ENCODE measurements at regions not wholly inside any gene's neighbourhood (a gene's known extent, or its start where the extent isn't known, plus 50 kb on each side); places are given as distances from the start of the nearest gene placed in this dataset.
"Not testable (repeated sequence)": the region's sequence is repeated elsewhere in the genome, so short reads cannot be mapped to it uniquely, and the experiment has no call there.

DNA sequence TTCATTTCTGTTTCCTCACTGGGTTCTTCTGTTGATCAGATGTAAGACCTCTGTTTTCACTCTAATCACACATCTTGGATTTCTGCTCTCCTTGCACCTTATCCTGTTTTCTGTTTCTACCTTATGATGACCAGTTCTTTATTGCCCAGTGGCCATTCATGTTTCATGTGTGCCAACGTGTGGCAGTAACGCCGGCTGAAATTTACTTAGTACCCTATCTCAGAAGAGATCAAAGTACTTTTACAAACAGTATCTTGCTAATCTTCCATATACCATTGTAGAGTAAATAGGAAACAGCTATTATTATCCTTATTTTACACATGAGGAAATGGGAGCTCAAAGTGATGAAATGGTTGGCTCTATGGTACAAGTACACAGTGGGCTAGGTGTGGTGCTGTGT lies 74.0 kb downstream of the GATA3 start:
- DNase-seq: no peak

DNA sequence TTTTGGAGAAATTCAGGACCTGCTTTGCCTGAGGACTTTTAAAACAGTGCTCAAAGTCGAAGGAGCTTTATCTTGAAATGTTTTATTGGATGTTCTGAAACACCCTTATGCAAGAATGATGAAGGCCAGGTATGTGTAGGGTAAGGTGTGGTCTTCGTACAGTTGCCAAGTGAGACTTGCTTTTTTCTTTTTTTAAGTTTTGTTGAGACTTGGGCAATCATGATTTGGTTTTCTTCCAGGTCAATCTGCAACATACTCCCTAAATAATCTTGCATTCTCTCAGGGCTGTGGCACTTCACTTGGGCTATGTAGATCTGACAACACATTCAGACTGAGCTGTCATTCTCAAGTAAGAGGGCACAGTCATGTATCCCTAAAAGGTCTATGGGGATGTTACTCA lies 75.0 kb downstream of the GATA3 start:
- DNase-seq: no peak

DNA sequence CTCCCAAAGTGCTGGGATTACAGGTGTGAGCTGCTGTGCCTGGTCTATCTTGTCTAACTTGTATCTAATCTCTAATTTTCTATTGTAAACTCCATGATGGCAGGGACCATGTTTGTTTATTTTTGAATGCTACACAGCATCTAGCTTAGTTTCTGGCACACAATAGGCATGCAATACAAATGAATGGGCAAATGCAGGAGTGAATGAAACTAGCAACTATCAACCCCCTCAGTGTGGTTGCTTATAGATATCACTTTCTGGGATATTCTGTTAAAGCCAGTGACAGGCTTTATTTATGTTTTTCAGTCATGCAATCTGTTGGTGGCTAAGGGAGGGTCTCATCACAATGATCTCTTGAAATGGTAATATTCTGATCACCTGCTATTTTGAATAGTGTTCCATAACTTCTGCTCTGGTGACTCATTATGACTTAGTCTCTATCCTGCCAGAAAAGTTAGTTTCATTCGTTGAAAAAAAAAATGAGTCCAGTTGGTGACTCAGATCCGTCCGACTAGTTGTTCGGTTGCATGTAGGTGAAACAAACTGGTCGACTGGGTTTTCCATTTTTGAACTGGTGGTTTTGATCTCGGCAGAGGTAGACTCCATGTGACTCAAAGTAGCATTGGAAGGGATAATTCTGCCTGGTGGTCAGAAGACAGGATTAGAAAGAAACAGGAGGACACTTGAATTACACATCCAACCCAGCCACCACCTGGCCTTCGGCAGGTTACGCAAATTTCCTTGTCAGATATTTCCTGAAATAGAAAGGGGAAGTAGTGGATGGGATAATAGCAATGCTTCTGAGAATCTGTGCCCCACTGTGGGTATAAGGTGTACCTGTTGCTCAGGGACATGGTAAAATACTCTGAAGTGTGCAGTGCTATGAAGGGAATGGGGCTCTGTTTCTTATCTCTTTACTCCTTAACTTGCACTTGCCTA lies 76.8 kb downstream of the GATA3 start:
- DNase-seq: no peak

DNA sequence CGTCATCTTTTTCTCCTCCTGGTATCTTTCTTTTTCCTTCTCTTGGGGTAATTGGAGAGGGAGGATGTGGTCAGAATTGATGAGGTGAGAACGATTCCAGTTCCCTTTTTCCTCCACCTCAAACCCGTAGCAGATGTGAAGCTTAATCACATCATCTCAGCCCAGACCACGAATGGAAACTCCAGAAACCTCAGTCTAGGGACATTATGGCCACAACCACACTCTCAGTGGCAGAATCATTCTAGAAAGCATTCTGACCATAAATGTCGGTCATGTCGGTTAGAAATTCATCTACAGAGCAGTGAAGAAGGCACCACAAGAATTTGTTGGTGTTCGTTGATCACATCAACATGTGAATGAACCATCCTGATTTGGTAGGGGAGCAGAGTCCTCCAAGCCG lies 78.7 kb downstream of the GATA3 start:
- no peak for DNase-seq

DNA sequence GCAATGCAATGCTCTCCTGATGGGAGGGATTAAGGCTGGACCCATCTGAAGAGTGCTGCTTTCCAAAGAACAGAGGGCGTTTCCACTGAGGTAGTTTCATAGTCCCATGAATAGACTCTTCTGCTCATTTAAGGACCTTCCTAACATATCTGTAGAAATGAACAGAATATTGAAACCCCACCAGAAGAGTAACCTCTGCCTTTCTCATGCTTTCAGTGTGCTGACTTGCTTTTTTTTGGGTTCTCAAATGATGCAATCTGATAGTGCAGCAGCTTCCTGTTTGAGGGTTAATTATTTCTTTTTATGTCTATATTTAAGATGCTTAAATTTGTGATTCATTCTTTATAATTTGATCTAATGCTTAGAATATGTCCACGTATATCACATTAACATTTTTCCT lies 82.2 kb downstream of the GATA3 start:
- no peak for DNase-seq

DNA sequence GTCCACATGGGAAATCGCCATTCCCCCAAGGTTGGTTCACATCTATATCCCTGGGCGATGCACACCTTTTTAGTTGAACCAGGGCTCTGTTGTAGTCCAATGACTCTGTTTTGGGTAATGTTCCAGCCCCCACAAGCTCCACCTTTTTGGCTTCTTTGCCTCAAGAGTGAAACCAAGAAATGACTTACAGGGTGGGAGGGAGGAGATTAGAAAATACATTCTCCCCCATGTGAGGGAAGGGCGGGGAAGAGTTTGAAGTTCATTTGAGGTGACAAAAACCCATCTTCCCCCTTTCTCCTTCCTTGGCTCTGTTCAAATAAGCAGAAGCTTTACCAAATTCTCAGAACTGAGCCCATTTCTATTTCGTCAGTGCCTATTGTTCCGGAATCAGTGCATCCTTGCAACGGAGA lies 82.8 kb downstream of the GATA3 start:
- no peak for DNase-seq

DNA sequence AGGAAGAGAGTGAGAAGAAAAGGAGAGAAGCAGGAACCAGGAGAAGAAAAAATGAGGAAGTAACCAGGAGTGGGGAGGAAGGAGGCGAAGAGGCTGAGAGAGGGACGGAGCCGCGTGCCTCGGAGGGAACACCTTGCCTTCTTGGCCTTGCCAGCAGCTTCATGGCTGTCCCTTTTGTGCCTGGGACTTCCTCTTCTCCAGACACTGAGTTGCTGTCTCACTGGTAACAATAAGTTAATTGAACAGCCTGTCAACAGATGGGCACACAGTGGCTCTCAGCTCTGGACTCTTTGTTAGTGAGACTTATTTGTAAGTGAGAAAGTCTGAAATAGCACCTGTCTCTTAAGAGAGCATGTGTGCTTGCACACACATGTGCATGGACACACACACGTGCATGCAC lies 83.2 kb downstream of the GATA3 start:
- DNase-seq: no peak

DNA sequence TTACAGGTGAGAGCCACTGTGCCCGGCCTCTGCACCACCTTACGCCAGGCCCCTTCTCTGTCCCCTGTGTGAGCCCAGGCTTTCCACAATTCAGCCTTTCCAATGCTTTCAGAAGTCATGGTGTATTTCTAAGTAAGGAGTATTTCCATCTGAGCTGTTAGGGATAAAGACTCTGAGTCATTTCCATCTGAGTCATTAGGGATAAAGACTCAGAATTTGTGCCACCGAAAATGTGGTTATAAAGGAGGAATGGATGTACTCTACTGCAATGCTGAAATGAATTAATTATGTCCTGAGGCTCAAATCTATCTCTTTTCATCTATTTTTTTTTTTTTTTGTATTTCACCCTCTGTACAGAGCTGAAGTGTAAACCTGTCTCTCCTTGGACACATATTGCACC lies 84.0 kb downstream of the GATA3 start:
- DNase-seq: no peak

DNA sequence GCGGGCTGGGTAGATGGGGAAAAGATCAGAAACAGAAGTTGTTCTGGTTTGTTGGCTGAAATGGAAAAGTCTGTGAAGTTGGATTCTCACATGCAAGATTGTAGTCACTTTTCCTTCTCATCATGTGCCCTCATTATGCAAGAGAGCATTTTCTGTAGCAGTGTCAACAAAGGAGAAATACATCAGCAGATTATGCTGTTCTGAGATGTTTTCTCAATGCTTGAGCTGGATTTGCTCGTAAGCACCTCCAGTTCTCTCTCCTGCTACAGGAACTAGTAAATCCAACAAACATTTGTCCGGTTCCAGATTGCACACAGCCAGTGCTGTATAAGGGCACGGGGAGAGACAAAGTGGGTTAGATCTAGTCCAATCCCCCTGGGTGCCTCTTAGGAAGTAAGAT lies 90.0 kb downstream of the GATA3 start:
- no peak for DNase-seq

DNA sequence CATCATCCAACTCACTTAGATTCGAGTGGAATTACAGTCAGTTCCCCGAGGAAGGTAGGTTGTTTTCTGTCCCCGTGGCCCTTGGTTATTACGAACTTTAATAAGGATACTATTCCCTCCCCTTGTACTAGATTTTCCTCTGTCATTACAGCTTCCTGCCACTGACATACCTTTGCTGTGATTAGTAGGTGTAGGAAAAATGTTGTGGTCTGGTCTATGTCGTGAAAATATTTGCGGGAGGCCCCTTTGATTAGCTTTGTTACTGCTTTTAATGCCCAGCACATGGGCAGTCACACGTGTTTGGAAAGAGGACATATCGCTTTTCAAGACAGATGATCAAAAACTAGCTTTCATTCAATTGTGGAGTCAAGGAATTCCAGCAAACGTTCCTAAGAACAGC lies 92.2 kb downstream of the GATA3 start:
- no peak for DNase-seq

DNA sequence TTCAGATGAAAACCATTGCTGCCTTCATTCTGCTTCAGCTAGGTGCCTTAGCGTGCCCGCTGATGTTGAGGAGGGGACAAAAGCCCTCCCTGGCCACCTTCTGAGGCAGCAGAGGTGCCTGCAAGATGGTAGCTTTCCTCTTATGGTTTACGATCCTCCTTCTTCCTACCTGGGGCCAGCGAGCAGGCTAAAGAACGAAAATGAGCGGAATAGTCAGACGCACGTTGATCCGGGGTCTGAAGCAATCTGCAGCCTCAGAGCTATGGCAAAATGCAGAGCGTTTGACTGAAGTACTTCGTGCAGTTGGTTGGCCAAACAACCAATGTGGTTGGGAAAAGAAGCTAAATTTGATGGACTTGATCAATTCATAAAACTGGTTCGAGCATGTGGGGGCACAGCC lies 95.5 kb downstream of the GATA3 start:
- no peak for DNase-seq

DNA sequence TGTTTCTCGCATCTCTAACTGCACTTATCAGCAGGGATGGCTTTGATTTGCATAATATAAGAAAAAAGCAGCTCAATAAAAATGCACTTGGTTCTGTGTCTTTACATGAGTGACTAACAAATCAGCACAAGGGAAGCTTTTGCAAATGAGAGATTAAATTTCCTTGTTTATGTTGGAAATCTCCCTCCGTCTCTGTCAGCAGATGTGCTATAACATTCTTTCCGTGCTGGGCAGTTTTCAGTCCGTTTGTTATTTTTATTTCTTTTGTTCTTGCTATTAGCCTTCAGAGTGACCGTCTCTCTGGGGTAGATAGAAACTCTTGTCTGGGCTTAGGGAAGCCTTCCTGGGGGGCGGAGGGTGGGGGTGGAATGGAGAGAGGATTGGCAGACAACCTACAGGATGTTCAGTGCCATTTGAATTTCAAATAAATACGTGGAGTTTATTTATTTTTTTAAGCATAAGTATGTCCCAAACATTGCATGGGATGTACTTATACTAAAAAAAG lies 96.0 kb downstream of the GATA3 start:
- DNase-seq: no peak

DNA sequence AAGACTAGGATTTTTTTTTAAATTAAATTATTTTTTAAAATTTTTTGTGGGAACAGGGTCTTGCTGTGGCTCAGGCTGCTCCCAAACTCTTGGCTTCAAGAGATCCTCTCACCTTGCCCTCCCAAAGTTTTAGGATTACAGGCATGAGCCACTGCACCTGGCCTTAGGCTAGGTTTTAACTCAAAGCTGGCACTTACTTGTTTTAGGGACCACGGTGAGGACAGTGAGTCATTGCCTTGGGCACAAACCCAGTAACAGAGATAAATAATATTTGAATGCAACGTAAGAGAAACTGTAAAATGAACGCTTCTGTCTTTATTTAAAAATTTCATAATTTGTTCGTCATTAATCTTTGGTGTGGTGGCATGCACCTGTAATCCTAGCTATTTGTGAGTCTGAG lies 96.6 kb downstream of the GATA3 start:
- no peak for DNase-seq

DNA sequence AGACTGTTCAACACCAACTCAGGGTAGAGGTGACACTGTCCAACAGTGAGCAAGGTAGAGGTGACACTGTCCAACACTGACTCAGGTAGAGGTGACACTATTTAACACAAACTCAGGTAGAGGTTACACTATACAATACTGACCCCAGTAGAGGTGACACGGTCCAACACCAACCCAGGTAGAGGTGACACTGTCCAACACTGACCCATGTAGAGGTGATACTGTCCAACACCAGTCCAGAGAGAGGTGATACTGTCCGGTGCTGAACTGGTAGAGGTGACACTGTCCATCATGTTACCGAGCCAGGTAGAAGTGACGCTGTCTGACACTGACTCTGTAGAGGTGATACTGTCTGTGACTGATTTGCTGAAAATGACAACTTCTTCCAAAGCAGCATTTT lies 102.4 kb downstream of the GATA3 start:
- no peak for DNase-seq

DNA sequence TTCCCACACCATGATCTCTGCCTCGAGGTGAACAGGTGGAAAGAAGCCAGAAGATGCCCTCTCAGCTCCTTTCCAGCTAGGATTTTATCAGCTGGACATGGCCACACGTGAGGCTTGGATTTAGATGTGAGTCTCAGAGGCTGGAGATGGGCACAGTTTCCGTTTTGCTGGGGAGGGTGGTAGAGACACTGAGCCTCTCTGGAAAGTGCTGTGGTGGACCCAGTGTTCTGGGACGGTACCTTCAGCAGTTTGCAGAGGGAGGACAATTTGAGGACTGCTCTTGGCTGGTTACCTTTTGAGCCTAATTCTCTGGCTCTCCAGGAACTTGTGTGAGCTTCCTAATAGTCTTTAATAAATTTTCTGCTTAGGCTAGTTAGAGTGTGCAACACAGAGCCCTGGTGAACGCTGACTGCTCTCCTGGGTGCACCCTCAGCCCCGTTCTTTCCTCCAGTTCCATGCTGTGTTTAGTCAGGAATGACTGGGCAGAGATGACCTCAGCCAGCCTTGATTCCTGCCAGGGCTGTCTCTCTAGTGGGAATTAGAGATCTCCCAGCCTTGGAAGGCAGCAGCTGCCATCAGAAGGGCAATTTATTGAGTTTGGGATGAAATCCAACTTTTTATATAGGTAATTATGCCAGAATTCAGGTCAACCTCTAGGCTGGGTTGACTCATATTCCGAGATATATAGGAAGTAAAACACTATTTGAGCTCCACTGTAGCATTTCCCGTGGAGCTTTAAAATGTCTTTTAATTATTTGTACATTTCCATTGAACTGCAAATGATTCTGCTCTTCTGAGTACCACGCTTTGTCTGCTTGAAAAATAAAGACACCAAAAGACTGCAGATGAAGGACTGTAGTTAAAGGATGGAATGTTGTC lies 103.9 kb downstream of the GATA3 start:
- DNase-seq: no peak

DNA sequence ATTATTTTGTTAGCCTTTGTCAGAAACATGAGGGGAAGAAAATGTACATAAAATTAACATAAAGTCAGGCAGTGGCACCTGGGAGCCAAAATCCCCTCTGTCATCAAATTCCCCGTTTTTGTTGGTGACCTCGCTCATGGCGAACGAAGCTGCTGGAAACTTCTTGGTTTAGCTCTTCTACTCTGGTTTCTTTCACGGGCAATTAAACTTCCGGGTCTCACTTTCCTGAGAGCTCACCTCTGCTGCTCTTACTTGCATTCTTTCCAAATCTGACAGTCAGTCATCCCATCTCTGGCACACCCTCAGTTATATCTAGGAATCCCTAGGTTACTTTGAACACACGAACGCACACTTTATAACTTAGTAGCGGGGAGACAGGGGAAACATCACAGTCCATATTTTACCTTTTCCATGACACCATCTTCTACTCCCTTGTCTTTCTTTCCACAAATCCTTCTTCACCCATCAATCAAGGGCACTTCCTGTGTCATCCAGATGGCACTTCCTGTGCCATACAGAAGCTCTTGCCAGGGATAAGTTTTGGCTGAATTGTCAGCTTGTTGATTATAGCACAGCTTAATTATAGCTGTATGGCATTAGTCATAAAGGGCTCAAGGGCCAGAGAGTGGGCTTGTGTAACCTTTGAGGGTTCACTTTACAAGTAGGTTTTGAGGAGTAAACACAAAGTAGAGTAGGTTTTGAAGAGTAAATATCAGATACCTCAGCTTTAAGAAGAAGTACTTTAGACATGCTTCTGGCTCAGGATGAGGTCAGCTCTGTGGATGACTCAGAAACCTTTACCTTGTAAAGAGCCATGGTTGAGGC lies 105.1 kb downstream of the GATA3 start:
- DNase-seq: no peak

DNA sequence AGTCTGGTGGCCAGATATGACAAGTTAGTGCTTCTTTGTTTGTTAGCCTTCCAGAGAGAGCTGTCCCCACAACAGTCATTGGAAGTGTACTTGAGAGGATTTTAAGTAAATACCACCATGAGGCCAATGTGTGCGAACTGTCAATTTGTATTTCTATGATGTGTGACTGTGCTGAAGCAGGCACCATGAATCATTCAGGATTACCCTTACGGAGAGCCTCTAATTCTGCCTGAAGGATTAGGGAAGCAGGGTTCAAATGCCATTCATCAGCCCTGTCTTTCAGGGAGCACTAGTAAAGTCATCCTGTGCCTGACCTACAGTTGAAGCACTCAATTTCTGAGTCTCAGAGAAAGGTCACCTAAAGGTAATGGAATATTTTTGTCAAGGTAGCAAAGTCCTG lies 109.3 kb downstream of the GATA3 start:
- no peak for DNase-seq

DNA sequence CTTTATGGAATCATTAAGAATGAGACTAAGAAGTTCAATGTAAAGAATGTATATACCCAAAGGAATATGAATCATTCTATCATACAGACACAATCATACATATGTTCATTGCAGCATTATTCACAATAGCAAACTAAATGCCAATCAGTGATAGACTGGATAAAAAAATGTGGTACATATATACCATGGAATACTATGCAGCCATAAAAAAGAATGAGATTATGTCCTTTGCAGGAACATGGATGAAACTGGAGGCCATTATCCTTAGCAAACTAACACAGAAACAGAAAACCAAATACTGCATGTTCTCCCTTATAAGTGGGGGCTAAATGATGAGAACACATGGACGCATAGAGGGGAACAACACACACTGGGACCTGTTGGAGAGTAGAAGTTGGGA lies 110.2 kb downstream of the GATA3 start:
- not testable (repeated sequence) for DNase-seq

DNA sequence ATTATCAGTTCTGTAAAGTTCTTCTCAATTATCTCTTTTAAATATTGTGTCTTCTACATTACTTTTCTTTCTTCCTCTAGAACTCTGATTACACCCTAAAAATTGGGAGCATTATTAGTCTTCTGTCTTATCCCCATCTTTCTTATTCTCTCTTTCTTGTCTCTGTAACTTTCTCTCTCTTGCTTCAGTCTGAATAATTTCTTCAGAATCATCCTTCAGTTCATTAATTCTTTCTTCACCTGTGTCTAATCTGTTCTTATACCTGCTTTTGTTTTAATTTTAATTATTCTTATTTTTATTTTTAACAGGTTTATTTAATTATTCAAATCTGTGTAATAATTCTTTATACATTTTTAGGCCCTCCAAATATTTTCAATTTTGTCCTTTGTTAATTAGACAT lies 114.3 kb downstream of the GATA3 start:
- no peak for DNase-seq

DNA sequence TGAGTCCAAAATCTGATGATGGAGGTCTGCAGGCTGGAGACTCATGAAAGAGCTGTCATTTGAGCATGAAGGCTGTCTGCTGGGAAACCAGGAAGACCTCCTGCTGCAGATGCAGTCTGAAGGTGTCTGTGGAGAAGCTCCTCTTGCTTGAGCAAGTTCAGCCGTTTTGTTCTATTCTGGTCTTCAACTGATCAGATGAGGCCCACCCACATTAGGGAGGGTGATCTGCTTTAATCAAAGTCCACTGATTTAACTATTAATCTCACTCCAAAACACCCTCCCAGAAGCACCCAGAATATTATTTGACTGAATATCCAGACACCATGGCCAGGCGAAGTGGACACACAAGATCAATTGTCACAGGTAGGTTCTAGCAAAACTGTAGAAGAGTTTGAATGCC lies 116.5 kb downstream of the GATA3 start:
- no peak for DNase-seq

DNA sequence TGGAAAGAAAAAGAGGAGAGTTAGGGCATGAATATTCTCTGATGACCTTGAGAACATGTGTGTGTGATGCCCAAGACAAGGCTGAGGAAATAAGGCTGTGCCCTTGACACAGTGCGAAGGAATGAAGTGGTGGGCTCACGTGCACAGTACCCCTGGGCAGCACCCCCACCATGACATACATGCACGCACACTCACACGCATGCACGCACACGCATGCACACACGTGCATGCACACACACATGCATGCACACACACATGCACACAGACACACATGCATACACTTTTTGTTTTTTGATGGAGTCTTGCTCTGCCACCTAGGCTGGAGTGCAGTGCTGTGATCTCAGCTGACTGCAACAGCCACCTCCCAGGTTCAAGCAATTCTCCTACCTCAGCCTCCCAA lies 118.1 kb downstream of the GATA3 start:
- no peak for DNase-seq

DNA sequence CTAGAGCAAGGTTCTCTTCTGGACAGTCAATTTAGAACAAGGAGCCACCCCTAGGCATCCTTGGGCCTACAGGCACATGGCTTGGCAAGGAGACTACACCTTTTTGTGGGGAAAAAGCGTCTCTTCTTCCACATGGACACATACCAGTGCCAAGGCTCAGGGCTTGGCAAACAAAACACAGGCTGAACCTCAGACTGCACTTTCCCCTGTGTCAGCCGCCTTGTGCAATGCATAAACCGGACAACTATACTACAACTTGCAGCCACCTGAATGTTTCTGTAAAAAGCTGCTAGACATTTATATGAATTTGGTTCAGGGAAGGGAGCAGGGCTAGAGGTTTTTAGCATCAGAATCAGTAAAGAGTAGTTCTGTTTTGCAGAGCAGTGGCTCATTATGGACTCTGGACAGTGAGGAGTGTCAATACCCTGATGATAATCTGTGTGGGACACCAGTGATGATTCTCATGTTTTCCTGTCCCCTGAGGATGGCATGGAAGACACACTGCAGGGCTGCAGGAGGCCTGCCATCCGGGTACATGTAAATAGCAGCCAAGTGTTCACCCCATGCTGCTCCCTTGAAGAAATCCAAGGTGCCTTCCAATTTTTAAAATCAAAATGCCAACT lies 118.9 kb downstream of the GATA3 start:
- DNase-seq: no peak

DNA sequence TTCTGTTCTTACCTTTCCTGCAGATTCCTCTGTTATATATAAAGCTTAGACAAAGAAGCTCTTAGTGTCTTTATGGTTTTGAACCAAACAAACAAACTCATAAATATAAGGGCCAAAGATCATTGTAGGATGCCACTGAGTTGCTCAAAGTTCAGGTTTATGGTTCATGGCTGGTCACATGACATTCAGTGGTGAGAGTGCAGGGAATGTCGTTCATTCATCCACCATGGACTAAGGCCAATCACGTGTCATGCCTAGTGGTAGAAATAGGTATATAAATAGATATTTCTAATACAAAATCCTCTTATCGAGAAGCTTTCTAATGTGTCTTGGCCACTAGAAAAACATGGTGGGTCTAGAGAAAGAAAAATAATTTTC lies 119.4 kb downstream of the GATA3 start:
- DNase-seq: no peak
